Epithelial cell of proximal tubule (primary cell): ENCODE measurements at regions not wholly inside any gene's neighbourhood (a gene's known extent, or its start where the extent isn't known, plus 50 kb on each side); places are given as distances from the start of the nearest gene placed in this dataset.
"Not testable (repeated sequence)": the region's sequence is repeated elsewhere in the genome, so short reads cannot be mapped to it uniquely, and the experiment has no call there.

Experiments
- DNase-seq: peaks from one replicate; pipeline ENCODE4 v3.0.0-alpha.2; 2011; ENCODE audit warnings: low read depth
- H3K4me3 ChIP-seq: 2 replicates; pipeline ENCODE4 v1.5.1; 2011; ENCODE audit warnings: low read depth, mild to moderate bottlenecking, low read length
- TF ChIP-seq, protein P1 (sequence below): conservative IDR thresholded peaks from 2 replicates; pipeline ENCODE4 v1.5.1; 2012; ENCODE audit warnings: low read depth, mild to moderate bottlenecking, low read length

DNA sequence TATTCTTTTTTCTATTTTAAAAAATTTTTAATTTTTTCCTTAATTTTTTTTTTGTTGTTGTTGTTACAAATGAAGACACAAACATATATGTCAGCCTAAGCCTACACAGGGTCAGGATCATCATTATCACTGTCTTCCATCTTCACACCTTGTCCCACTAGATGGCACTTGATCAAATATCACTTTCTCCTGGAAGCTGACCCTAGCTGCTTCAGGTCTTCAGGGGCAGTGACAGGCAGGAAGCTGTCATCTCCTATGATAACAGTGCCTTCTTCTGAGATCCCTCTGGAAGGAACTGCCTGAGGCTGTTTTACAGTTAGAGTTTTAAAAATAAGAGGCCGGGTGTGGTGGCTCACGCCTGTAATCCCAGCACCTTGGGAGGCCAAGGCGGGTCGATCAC lies 70.2 kb upstream of the EEF1E1 start:
- DNase-seq, result no peak
- TF ChIP-seq, protein P1, sequence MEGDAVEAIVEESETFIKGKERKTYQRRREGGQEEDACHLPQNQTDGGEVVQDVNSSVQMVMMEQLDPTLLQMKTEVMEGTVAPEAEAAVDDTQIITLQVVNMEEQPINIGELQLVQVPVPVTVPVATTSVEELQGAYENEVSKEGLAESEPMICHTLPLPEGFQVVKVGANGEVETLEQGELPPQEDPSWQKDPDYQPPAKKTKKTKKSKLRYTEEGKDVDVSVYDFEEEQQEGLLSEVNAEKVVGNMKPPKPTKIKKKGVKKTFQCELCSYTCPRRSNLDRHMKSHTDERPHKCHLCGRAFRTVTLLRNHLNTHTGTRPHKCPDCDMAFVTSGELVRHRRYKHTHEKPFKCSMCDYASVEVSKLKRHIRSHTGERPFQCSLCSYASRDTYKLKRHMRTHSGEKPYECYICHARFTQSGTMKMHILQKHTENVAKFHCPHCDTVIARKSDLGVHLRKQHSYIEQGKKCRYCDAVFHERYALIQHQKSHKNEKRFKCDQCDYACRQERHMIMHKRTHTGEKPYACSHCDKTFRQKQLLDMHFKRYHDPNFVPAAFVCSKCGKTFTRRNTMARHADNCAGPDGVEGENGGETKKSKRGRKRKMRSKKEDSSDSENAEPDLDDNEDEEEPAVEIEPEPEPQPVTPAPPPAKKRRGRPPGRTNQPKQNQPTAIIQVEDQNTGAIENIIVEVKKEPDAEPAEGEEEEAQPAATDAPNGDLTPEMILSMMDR, result peak; percentile 31

DNA sequence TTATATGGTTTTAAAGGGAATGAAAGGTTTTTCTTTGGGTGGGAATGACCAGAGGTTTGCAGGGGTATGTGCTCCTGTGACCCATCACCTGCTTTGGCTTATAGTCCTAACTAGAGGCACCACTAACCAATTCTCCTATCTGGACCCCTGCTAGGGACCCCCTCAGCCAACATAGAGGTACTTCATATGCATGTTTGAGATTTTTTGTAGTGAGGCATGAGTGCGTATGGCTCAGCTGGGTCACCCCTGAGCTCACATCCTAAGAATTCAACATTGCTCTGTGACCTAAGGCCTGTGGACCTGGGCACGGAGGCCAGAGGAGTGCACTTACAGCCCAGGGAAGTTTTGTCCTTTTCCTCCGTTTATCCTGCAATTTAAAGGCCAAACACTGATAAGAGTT lies 68.4 kb upstream of the EEF1E1 start:
- TF ChIP-seq, protein P1, result no peak
- no peak overlapping the region for H3K4me3 ChIP-seq
- no peak for DNase-seq

More for the DNA sequence above, 70.2 kb upstream of the EEF1E1 start:
- no peak overlapping the region for H3K4me3 ChIP-seq

DNA sequence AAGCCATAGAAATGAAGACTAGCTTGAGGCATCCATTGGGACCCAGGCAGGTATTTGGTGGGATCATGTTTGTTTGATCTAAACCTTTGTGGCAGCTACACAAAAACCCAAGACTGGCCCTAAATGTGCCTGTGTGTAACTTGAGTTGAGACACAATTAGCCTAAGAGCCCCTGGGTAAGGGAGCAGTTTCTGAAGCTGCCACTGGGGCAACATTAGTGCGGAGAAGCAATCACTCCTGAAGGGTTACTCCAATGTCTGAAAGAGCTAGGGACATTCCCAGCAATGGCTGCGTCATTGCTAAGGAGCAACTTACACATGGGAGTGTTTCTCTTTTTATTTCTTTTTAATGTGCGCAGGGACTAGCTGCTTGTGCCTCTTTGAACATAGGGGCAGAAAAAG lies 67.9 kb upstream of the EEF1E1 start:
- DNase-seq, result no peak
- no peak overlapping the region for H3K4me3 ChIP-seq
- TF ChIP-seq, protein P1, result no peak

DNA sequence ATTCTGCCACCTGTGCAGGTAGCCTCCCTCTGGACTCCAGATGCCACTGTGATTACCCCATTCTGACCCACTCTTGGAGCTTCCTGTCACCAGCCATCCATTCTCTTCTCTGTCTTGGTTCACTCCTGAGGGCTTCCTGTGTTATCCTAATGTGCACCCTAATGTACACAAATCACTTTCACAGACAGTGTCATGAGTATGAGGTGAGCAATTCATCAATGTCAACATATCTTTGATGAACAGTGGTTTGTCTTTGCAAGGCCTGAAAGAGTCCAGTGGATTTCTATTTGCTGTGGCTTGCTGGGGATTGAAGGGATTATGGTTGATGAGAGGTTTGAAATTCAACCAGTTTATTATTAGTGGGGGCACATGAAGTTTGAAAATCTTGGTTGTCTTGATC lies 63.8 kb upstream of the EEF1E1 start:
- DNase-seq, result no peak
- no peak overlapping the region for H3K4me3 ChIP-seq
- TF ChIP-seq, protein P1, result no peak

DNA sequence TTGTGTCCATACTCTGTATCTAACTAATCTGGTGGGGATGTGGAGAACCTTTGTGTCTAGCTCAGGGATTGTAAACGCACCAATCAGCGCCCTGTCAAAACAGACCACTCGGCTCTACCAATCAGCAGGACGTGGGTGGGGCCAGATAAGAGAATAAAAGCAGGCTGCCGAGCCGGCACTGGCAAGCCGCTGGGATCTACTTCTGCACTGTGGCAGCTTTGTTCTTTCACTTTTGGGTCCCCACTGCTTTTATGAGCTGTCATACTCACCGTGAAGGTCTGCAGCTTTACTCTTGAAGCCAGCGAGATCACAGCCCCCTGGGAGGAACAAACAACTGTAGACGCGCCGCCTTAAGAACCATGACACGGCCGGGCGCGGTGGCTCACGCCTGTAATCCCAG lies 62.7 kb upstream of the EEF1E1 start:
- not testable (repeated sequence) for DNase-seq, H3K4me3 ChIP-seq

DNA sequence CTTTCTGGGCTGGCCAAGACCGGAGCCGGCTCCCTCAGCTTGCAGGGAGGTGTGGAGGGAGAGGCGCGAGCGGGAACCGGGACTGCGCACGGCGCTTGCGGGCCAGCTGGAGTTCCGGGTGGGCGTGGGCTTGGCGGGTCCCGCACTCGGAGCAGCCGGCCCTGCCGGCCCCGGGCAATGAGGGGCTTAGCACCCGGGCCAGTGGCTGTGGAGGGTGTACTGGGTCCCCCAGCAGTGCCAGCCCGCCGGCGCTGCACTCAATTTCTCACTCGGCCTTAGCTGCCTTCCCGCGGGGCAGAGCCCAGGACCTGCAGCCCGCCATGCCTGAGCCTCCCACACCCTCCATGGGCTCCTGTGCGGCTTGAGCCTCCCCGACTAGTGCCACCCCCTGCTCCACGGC lies 61.9 kb upstream of the EEF1E1 start:
- H3K4me3 ChIP-seq, DNase-seq: not testable (repeated sequence)

DNA sequence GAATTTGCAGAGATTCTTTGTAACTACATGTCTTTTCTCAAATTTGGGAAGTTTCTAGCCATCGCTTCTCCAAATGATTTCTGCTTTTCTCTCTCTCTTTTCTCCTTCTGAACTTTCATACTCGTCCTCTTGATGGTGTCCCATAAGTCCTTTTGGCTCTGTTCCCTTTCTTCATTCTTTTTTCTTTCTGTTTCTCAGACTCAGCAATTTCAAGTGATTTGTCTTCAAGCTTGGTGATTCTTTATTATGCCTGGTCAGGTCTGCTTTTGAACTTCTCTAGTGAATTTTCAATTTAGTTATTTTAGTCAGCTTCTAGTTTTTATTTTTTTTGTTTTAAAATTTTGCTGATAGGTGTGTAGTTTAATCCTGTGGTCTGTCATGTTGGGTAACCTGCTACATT lies 57.6 kb upstream of the EEF1E1 start:
- no peak for DNase-seq
- TF ChIP-seq, protein P1, result no peak
- no peak overlapping the region for H3K4me3 ChIP-seq

DNA sequence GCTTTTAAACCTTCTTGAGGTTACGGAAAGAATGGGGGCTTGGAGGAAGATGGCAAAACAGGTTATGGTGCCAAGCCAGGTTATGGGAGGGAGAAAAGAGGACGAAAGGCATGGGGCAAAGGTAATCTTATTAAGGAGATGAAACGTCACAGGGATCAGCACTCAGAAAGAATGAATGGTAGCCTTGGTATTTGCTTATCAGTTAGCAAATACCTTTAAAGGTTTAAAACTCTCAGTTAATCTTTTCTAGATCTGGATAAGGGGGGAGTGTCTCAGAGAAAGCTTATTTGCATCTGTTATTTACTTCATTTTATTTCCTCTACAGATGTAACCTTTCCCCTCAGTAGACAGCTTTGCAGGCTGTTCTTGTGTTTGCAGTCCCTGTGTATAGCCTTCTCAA lies 55.5 kb upstream of the EEF1E1 start:
- no peak overlapping the region for H3K4me3 ChIP-seq
- TF ChIP-seq, protein P1, result no peak
- no peak for DNase-seq
